ENCODE measurements at regions not wholly inside any gene's neighbourhood (a gene's known extent, or its start where the extent isn't known, plus 50 kb on each side); places are given as distances from the start of the nearest gene placed in this dataset.

GRCh38 chr2:208556983-208557484 lies 150.4 kb downstream of the PTH2R start (continued):
- TF ChIP-seq CHD7 (IDR thresholded peaks at IDR 0.05; ENCODE audit: insufficient replicate concordance, low read length): no peak
- no peak for TF ChIP-seq EGR1 (IDR thresholded peaks at IDR 0.05; ENCODE audit: borderline replicate concordance, low read depth, low read length)
- no peak for TF ChIP-seq RNF2 (IDR thresholded peaks at IDR 0.05; ENCODE audit: borderline replicate concordance, low read depth, low read length, missing control alignments, poor library complexity, severe bottlenecking)
- TF ChIP-seq NANOG (IDR thresholded peaks at IDR 0.05; ENCODE audit: insufficient read depth, low read depth, low read length, poor library complexity, severe bottlenecking): no peak
- no peak for TF ChIP-seq GABPA (IDR thresholded peaks at IDR 0.05; ENCODE audit: borderline replicate concordance, insufficient read depth, low read length)
- TF ChIP-seq JUN (IDR thresholded peaks at IDR 0.05; ENCODE audit: low read depth, low read length): no peak
- TF ChIP-seq TCF12 (IDR thresholded peaks at IDR 0.05; ENCODE audit: low read depth, low read length): no peak
- TF ChIP-seq BCL11A (IDR thresholded peaks at IDR 0.05; ENCODE audit: low read depth in 2 of 2, low read length in 2 of 2): no peak
- TF ChIP-seq HDAC6 (IDR thresholded peaks at IDR 0.05; ENCODE audit: low read depth, low read length): no peak
- no peak for TF ChIP-seq BACH1 (IDR thresholded peaks at IDR 0.05; ENCODE audit: low read length)
- no peak for TF ChIP-seq CEBPB (IDR thresholded peaks at IDR 0.05; ENCODE audit: low read depth, low read length)
